ENCODE measurements at regions not wholly inside any gene's neighbourhood (a gene's known extent, or its start where the extent isn't known, plus 50 kb on each side); places are given as distances from the start of the nearest gene placed in this dataset.

DNA sequence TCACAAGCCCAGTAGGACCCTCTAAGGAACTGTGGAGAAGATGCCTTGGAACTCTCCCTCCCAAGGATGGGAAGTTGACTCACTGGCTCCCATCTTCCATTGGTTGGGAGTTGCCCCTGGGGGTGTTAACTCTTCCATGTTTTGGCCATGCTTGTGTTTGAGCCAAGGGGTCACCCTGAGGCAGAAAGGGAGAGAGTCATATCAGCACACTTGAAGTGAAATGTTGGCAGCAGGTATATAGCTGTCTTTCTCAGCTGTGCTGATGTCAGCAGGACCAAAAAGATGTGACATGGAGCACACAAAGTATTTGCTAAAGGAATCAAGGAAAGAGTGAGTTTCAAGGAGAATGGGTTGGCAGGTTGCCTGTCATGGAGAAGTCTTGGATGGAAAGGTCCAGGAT is 359.4 kb downstream of the RPS24 start:
- no peaks in the 10 kb centered on the region for H3K9me2 ChIP-seq (ENCODE audit: insufficient read depth)
- no TSS peak for BruUV-seq (replicated peaks)
- ATAC-seq (no peak), DNase-seq (ENCODE audit: low read depth, low spot score) (no peak)
- peaks cover 25% of the 10 kb centered on the region for H3K27me3 ChIP-seq (ENCODE audit: insufficient read depth, low read length)
- no peak for TF ChIP-seq SP1 (IDR thresholded peaks at IDR 0.05; ENCODE audit: low read depth)
- TF ChIP-seq POLR2A (IDR thresholded peaks at IDR 0.05; ENCODE audit: borderline replicate concordance, extremely low read depth, insufficient read depth, insufficient read length): no peak
- TF ChIP-seq ZNF274 (IDR thresholded peaks at IDR 0.05; ENCODE audit: low read depth, low read length): no peak
- TF ChIP-seq, protein P1, sequence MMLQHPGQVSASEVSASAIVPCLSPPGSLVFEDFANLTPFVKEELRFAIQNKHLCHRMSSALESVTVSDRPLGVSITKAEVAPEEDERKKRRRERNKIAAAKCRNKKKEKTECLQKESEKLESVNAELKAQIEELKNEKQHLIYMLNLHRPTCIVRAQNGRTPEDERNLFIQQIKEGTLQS (IDR thresholded peaks at IDR 0.05): no peak
- TF ChIP-seq, protein P2, sequence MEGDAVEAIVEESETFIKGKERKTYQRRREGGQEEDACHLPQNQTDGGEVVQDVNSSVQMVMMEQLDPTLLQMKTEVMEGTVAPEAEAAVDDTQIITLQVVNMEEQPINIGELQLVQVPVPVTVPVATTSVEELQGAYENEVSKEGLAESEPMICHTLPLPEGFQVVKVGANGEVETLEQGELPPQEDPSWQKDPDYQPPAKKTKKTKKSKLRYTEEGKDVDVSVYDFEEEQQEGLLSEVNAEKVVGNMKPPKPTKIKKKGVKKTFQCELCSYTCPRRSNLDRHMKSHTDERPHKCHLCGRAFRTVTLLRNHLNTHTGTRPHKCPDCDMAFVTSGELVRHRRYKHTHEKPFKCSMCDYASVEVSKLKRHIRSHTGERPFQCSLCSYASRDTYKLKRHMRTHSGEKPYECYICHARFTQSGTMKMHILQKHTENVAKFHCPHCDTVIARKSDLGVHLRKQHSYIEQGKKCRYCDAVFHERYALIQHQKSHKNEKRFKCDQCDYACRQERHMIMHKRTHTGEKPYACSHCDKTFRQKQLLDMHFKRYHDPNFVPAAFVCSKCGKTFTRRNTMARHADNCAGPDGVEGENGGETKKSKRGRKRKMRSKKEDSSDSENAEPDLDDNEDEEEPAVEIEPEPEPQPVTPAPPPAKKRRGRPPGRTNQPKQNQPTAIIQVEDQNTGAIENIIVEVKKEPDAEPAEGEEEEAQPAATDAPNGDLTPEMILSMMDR (IDR thresholded peaks at IDR 0.05 in 2 of 3, conservative IDR thresholded peaks at IDR 0.05 in 1 of 3; ENCODE audit: borderline replicate concordance in 1 of 3, insufficient read depth in 1 of 3, low read depth in 2 of 3, low read length in 2 of 3): no peak
- no peak for TF ChIP-seq FOSL1 (IDR thresholded peaks at IDR 0.05; ENCODE audit: low read depth)
- no peak for TF ChIP-seq RAD21 (IDR thresholded peaks at IDR 0.05; ENCODE audit: low read depth)
- TF ChIP-seq EZH2 (IDR thresholded peaks at IDR 0.05): no peak
- TF ChIP-seq, protein P3, sequence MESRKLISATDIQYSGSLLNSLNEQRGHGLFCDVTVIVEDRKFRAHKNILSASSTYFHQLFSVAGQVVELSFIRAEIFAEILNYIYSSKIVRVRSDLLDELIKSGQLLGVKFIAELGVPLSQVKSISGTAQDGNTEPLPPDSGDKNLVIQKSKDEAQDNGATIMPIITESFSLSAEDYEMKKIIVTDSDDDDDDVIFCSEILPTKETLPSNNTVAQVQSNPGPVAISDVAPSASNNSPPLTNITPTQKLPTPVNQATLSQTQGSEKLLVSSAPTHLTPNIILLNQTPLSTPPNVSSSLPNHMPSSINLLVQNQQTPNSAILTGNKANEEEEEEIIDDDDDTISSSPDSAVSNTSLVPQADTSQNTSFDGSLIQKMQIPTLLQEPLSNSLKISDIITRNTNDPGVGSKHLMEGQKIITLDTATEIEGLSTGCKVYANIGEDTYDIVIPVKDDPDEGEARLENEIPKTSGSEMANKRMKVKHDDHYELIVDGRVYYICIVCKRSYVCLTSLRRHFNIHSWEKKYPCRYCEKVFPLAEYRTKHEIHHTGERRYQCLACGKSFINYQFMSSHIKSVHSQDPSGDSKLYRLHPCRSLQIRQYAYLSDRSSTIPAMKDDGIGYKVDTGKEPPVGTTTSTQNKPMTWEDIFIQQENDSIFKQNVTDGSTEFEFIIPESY (IDR thresholded peaks at IDR 0.05; ENCODE audit: extremely low read depth, insufficient replicate concordance, low read length): no peak
- no peak for TF ChIP-seq CBX3 (IDR thresholded peaks at IDR 0.05; ENCODE audit: low read depth)
- no peak for TF ChIP-seq EZH2phosphoT487 (IDR thresholded peaks at IDR 0.05; ENCODE audit: borderline replicate concordance)
- TF ChIP-seq TCF7L2 (IDR thresholded peaks at IDR 0.05; ENCODE audit: borderline replicate concordance, extremely low read depth, insufficient read depth, insufficient read length): no peak
- no peak for TF ChIP-seq EGR1 (IDR thresholded peaks at IDR 0.05; ENCODE audit: low read depth)
- TF ChIP-seq SRF (IDR thresholded peaks at IDR 0.05; ENCODE audit: low read depth): no peak
- TF ChIP-seq ZFX (IDR thresholded peaks at IDR 0.05): no peak
- no peak for TF ChIP-seq YY1 (IDR thresholded peaks at IDR 0.05; ENCODE audit: extremely low read depth, insufficient replicate concordance, low read depth, low read length)
- no peak for TF ChIP-seq ELF1 (IDR thresholded peaks at IDR 0.05; ENCODE audit: borderline replicate concordance, low read depth)
- CTCF ChIA-PET: no interaction called here
- H3K9ac ChIP-seq (ENCODE audit: low read length): no peak overlapping the region
- H3K4me1 ChIP-seq (ENCODE audit: control insufficient read depth in 1 of 2, insufficient read depth in 2 of 2, low read length in 2 of 2): no peaks in the 10 kb centered on the region
- POLR2A ChIA-PET: no interaction called here
- no peak overlapping the region for H3K27ac ChIP-seq (ENCODE audit: low read depth, low read length)
- H3K4me2 ChIP-seq (ENCODE audit: low read length): no peak overlapping the region
- intact Hi-C loops (cut with micrococcal nuclease): no loop called here
- H3K9me3 ChIP-seq (ENCODE audit: control insufficient read depth in 1 of 2, insufficient read depth in 1 of 2, low read depth in 1 of 2, low read length in 2 of 2): no peaks in the 10 kb centered on the region
- RAD21 ChIA-PET (ENCODE audit: low non-redundant PET in 1 of 2, low total read pairs in 2 of 2, uncharacterized antibody in 2 of 2, unreplicated experiment in 2 of 2): no interaction called here
- H4K20me1 ChIP-seq (ENCODE audit: insufficient read depth): no peaks in the 10 kb centered on the region
- no peak overlapping the region for H3K4me3 ChIP-seq (replicated peaks in 1 of 2; ENCODE audit: low read depth in 1 of 2, low read length in 2 of 2)
- H3K79me2 ChIP-seq (ENCODE audit: insufficient read depth, low read length): no peaks in the 10 kb centered on the region
- no peaks in the 10 kb centered on the region for H3K36me3 ChIP-seq (ENCODE audit: control insufficient read depth in 1 of 2, insufficient read depth in 2 of 2, low read length in 2 of 2)
- H2AFZ ChIP-seq (ENCODE audit: low read depth, low read length, poor library complexity, severe bottlenecking): no peak overlapping the region

All from HCT116 (cell line).